SK-N-MC (cell line): ENCODE measurements at regions not wholly inside any gene's neighbourhood (a gene's known extent, or its start where the extent isn't known, plus 50 kb on each side); places are given as distances from the start of the nearest gene placed in this dataset.

Experiments used
- EZH2 ChIP-seq: fragments of 200-600 bp; sonication (generic); IDR thresholded peaks from one replicate; pipeline ENCODE4 v1.6.1; 2017; ENCODE audit warnings: antibody characterized with exemption
- FOXP2 ChIP-seq: optimal IDR thresholded peaks from 2 replicates; pipeline ENCODE3; 2011; ENCODE audit warnings: mild to moderate bottlenecking, moderate library complexity; ENCODE audit not compliant: insufficient read depth; ENCODE audit errors: extremely low read length, control extremely low read depth
- POLR2AphosphoS5 ChIP-seq: IDR thresholded peaks from 2 replicates; pipeline ENCODE4 v1.6.1; 2012; ENCODE audit warnings: mild to moderate bottlenecking, low read depth, low read length, borderline replicate concordance

DNA sequence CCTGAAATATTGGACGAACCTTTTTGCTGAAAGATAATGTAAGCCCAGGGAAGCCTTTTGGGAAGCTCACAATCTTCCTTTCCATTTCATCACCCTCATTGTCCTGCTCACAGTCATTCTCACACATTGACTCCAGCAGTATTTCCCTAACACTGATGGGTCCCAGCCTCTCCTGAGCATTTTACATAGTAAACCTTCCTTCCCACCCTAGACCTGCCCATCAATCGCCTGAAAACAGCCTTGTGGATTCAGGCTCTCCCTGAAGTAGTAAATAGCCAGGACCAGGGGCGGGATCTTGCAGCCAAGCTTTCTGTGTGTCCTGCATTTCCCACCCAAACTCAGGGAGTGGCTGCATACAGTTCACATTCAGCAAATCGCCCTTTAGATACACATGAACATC lies 149.9 kb downstream of the CYRIA start:
- TF ChIP-seq EZH2 (no peak), POLR2AphosphoS5 (no peak), FOXP2 (no peak)
